ENCODE measurements at regions not wholly inside any gene's neighbourhood (a gene's known extent, or its start where the extent isn't known, plus 50 kb on each side); places are given as distances from the start of the nearest gene placed in this dataset.

DNA sequence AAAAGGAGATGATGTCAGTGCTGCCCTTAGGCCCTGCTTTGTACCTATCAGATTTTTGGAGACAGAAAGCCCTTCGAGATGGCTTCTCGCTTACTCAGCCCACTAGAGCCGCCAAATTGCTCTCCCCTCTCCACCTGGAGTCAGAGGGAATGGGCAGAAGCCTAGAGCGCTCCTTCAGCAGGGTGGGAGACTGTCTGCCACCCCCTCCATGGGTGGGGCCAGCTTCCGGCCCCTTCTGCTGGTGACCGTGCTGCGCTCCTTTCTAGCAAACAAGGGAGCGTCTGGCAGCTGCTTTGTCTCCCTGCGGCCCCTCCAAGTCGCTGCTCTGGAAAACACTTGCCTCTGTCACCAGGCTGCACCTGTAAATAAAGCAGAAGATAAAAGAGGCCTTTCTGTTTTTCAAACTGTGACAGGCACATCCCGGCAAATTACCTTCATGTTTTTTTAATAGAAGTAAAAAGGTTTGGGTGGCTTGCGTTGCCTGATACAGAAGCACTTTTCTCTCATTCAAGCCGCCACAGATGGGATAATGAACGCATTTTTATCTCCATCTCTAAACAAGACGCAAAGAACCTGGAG, 145.7 kb upstream of the NECTIN1 start:
- Histone ChIP-seq H2AFZ (ENCODE audit: low read depth, low read length) (no peak overlapping the region), H3K4me3 (no peak overlapping the region), H3K27me3 (ENCODE audit: control insufficient read depth in 2 of 2, insufficient read depth in 2 of 2, low read length in 2 of 2) (peaks cover 16 to 59% of the 10 kb centered on the region in 2 experiments; a peak in 4 of 5 replicates), H3K36me3 (ENCODE audit: control insufficient read depth, insufficient read depth, low read length) (no peaks in the 10 kb centered on the region), H3K9me1 (ENCODE audit: control insufficient read depth, insufficient read depth, low read length) (no peaks in the 10 kb centered on the region), H3K27ac (ENCODE audit: extremely low read depth, low read depth, low read length) (no peak overlapping the region), H3K9ac (ENCODE audit: insufficient read depth in 1 of 2, low read depth in 2 of 2, low read length in 2 of 2) (no peak overlapping the region), H4K20me1 (replicated peaks; ENCODE audit: control insufficient read depth, insufficient read depth, low read length) (peaks cover 4% of the 10 kb centered on the region; the same call in 1 of the 2 replicates), H3K79me2 (ENCODE audit: control insufficient read depth, insufficient read depth, low read length) (no peaks in the 10 kb centered on the region), H3K9me3 (replicated peaks; ENCODE audit: control insufficient read depth, insufficient read depth, low read depth, low read length) (no peaks in the 10 kb centered on the region), H3K4me2 (ENCODE audit: insufficient read depth, low read length) (no peak overlapping the region), H3K4me1 (replicated peaks in 1 of 2; ENCODE audit: control insufficient read depth in 2 of 2, insufficient read depth in 2 of 2, low read length in 2 of 2) (no peaks in the 10 kb centered on the region; a peak in 1 of 5 replicates)
- no peak for DNase-seq (ENCODE audit: extremely low read depth in 1 of 4, low spot score in 3 of 4)
- intact Hi-C loops (cut with micrococcal nuclease) = no loop called here
- no peak for FAIRE-seq
- 4% methylated on average over 14 of the region's 15 CpGs for WGBS (ENCODE audit: insufficient coverage, low coverage, missing lambda C conversion rate)
- ChIA-PET CTCF (ENCODE audit: low intra/inter-chr PET ratio) (no interaction called here), POLR2A (no interaction called here)
- BruUV-seq (replicated peaks) = no TSS peak
- TF ChIP-seq DNMT1 (IDR thresholded peaks at IDR 0.05) (no peak), PRMT5 (CRISPR knock-in tag; IDR thresholded peaks at IDR 0.05) (no peak), SREBF1 (IDR thresholded peaks at IDR 0.05; ENCODE audit: borderline replicate concordance, low read depth, low read length) (no peak), SRSF3 (IDR thresholded peaks at IDR 0.05; ENCODE audit: insufficient read depth, low read length) (no peak), ZNF75A (CRISPR knock-in tag; IDR thresholded peaks at IDR 0.05) (no peak), ETV5 (CRISPR knock-in tag; IDR thresholded peaks at IDR 0.05; ENCODE audit: low read depth) (no peak), PTBP1 (IDR thresholded peaks at IDR 0.05; ENCODE audit: low read depth, low read length) (no peak), SIX5 (IDR thresholded peaks at IDR 0.05; ENCODE audit: borderline replicate concordance in 1 of 2, insufficient read depth in 1 of 2, low read depth in 1 of 2, low read length in 2 of 2) (no peak), TCFL5 (CRISPR knock-in tag; conservative IDR thresholded peaks at IDR 0.05) (no peak), IFI16 (CRISPR knock-in tag; IDR thresholded peaks at IDR 0.05) (no peak), MAFK (IDR thresholded peaks at IDR 0.05; ENCODE audit: low read length) (no peak), CAMTA2 (CRISPR knock-in tag; conservative IDR thresholded peaks at IDR 0.05) (no peak)
- TF ChIP-seq, protein P1, sequence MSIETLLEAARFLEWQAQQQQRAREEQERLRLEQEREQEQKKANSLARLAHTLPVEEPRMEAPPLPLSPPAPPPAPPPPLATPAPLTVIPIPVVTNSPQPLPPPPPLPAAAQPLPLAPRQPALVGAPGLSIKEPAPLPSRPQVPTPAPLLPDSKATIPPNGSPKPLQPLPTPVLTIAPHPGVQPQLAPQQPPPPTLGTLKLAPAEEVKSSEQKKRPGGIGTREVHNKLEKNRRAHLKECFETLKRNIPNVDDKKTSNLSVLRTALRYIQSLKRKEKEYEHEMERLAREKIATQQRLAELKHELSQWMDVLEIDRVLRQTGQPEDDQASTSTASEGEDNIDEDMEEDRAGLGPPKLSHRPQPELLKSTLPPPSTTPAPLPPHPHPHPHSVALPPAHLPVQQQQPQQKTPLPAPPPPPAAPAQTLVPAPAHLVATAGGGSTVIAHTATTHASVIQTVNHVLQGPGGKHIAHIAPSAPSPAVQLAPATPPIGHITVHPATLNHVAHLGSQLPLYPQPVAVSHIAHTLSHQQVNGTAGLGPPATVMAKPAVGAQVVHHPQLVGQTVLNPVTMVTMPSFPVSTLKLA (conservative IDR thresholded peaks at IDR 0.05) = no peak
- ATAC-seq = no peak
- in situ Hi-C loops (cut with MboI) = no loop called here

Data from K562 (cell line).